H1 (cell line): ENCODE measurements at regions not wholly inside any gene's neighbourhood (a gene's known extent, or its start where the extent isn't known, plus 50 kb on each side); places are given as distances from the start of the nearest gene placed in this dataset.

ENCODE experiments used
- CTCF ChIA-PET: fragments of 300-600 bp; sonication (Branson Sonifier 250); formaldehyde crosslinking; loops from one replicate; lab custom pipeline; 2021; ENCODE audit not compliant: partially characterized antibody; lab: Charles Lee
- POLR2A ChIA-PET: fragments of 300-600 bp; sonication (Branson Sonifier 250); formaldehyde crosslinking; loops from one replicate; lab custom pipeline; 2021; ENCODE audit warnings: inconsistent platforms; ENCODE audit not compliant: partially characterized antibody; lab: Charles Lee
- DNase-seq, 2 experiments: peaks; one replicate each; pipeline versions ENCODE4 v3.0.0 to v3.0.0-alpha.2; 2010 to 2022; ENCODE audit warnings: low spot score in 2 of 2, low read depth in 1 of 2, mixed read lengths in 1 of 2
- FAIRE-seq: peaks from 2 replicates; lab custom pipeline; 2011; peaks lifted over from hg19 to GRCh38; lab: Jason Lieb, UNC
- H2AFZ ChIP-seq: 2 replicates; pipeline ENCODE4 v1.8.1; 2012; ENCODE audit warnings: low read length, inconsistent platforms
- H2AK5ac ChIP-seq: 2 replicates; pipeline ENCODE4 v1.6.1; 2013; ENCODE audit warnings: low read depth, low read length
- H2BK120ac ChIP-seq: replicated peaks from 2 replicates; pipeline ENCODE3; 2013; ENCODE audit warnings: low read depth, low read length, inconsistent platforms
- H2BK12ac ChIP-seq: 2 replicates; pipeline ENCODE4 v1.6.1; 2013; ENCODE audit warnings: low read depth, low read length
- H2BK15ac ChIP-seq: 2 replicates; pipeline ENCODE4 v1.6.1; 2013; ENCODE audit warnings: low read length
- H2BK20ac ChIP-seq: 2 replicates; pipeline ENCODE4 v1.6.1; 2013; ENCODE audit warnings: low read length
- H2BK5ac ChIP-seq: 2 replicates; pipeline ENCODE4 v1.6.1; 2013; ENCODE audit warnings: low read depth, low read length
- H3K14ac ChIP-seq: 2 replicates; pipeline ENCODE4 v1.6.1; 2013; ENCODE audit warnings: inconsistent platforms; ENCODE audit not compliant: insufficient read length
- H3K18ac ChIP-seq: 2 replicates; pipeline ENCODE4 v1.6.1; 2013; ENCODE audit warnings: low read length; ENCODE audit errors: extremely low read depth
- H3K23ac ChIP-seq: 2 replicates; pipeline ENCODE4 v1.6.1; 2013; ENCODE audit warnings: inconsistent platforms; ENCODE audit not compliant: insufficient read length
- H3K23me2 ChIP-seq: 2 replicates; pipeline ENCODE4 v1.6.1; 2013; ENCODE audit warnings: low read depth, low read length
- H3K27ac ChIP-seq: 2 replicates; pipeline ENCODE4 v1.6.1; 2011; ENCODE audit warnings: low read depth, low read length, inconsistent platforms
- H3K27me3 ChIP-seq, 4 experiments: replicated peaks in 1 of 4; 1 replicate in 1 of 4; 2 replicates in 3 of 4; pipeline versions ENCODE4 v1.6.1 to v1.8.1; 2011 to 2013; ENCODE audit warnings: low read length in 3 of 4, mild to moderate bottlenecking in 3 of 4, inconsistent platforms in 2 of 4, mixed read lengths in 2 of 4, moderate library complexity in 1 of 4; ENCODE audit not compliant: control insufficient read depth in 3 of 4, insufficient read depth in 3 of 4; ENCODE audit errors: extremely low read depth in 1 of 4
- H3K36me3 ChIP-seq, 4 experiments: 2 replicates each; pipeline versions ENCODE4 v1.6.1 to v1.8.1; 2011 to 2013; ENCODE audit warnings: mild to moderate bottlenecking in 4 of 4, low read length in 3 of 4, moderate library complexity in 2 of 4, control low read depth in 1 of 4, inconsistent platforms in 1 of 4; ENCODE audit not compliant: insufficient read depth in 4 of 4, control insufficient read depth in 2 of 4
- H3K4ac ChIP-seq: replicated peaks from 2 replicates; pipeline ENCODE3; 2013; ENCODE audit warnings: low read length, low read depth, mixed read lengths, inconsistent platforms; ENCODE audit not compliant: insufficient read length
- H3K4me1 ChIP-seq, 4 experiments: replicated peaks in 1 of 4; 1 replicate in 1 of 4; 2 replicates in 3 of 4; pipeline versions ENCODE4 v1.6.1 to v1.8.1; 2011 to 2013; ENCODE audit warnings: low read length in 3 of 4, inconsistent platforms in 2 of 4, mixed read lengths in 1 of 4; ENCODE audit not compliant: insufficient read depth in 4 of 4, control insufficient read depth in 3 of 4
- H3K4me2 ChIP-seq, 2 experiments: 2 replicates each; pipeline versions ENCODE4 v1.6.1 to v1.8.1; 2011 to 2013; ENCODE audit warnings: low read depth in 2 of 2, low read length in 2 of 2, control low read depth in 1 of 2, inconsistent platforms in 1 of 2, mild to moderate bottlenecking in 1 of 2; ENCODE audit not compliant: insufficient read depth in 1 of 2
- H3K4me3 ChIP-seq, 4 experiments: fragments of 200-600, 300-600 bp in 1 of 4; sonication (generic), shearing (Covaris generic), sonication (Bioruptor Twin) in 1 of 4; 2 replicates each; pipeline versions ENCODE4 v1.5.1 to v1.8.1; 2011 to 2016; ENCODE audit warnings: low read length in 4 of 4, low read depth in 3 of 4, control low read depth in 2 of 4, inconsistent platforms in 2 of 4, mild to moderate bottlenecking in 2 of 4, mixed read lengths in 1 of 4, moderate library complexity in 1 of 4; ENCODE audit not compliant: insufficient read depth in 2 of 4; ENCODE audit errors: extremely low read depth in 1 of 4
- H3K56ac ChIP-seq: replicated peaks from 2 replicates; pipeline ENCODE3; 2013; ENCODE audit warnings: low read depth, mild to moderate bottlenecking, mixed read lengths, low read length, inconsistent platforms; ENCODE audit not compliant: insufficient read length
- H3K79me1 ChIP-seq: 2 replicates; pipeline ENCODE4 v1.6.1; 2013; ENCODE audit warnings: low read depth, low read length, control low read depth
- H3K79me2 ChIP-seq, 2 experiments: 2 replicates each; pipeline versions ENCODE4 v1.6.1 to v1.8.1; 2012 to 2013; ENCODE audit warnings: low read length in 2 of 2, mild to moderate bottlenecking in 2 of 2, inconsistent platforms in 1 of 2; ENCODE audit not compliant: insufficient read depth in 2 of 2, control insufficient read depth in 1 of 2
- H3K9ac ChIP-seq, 4 experiments: replicated peaks in 1 of 4; 1 replicate in 1 of 4; 2 replicates in 3 of 4; pipeline versions ENCODE4 v1.6.1 to v1.8.1; 2011 to 2013; ENCODE audit warnings: low read depth in 3 of 4, low read length in 3 of 4, control low read depth in 2 of 4, mild to moderate bottlenecking in 2 of 4, moderate library complexity in 2 of 4, inconsistent platforms in 1 of 4; ENCODE audit errors: extremely low read depth in 1 of 4
- H3K9me3 ChIP-seq, 2 experiments: 2 replicates each; pipeline versions ENCODE4 v1.6.1 to v1.8.1; 2012 to 2013; ENCODE audit warnings: mild to moderate bottlenecking in 2 of 2, moderate library complexity in 2 of 2, control low read depth in 1 of 2, inconsistent platforms in 1 of 2, low read depth in 1 of 2, low read length in 1 of 2, mixed read lengths in 1 of 2; ENCODE audit not compliant: insufficient read depth in 2 of 2
- H4K20me1 ChIP-seq, 2 experiments: replicated peaks in 1 of 2; 2 replicates each; pipeline versions ENCODE3 to v1.8.1; 2011 to 2013; ENCODE audit warnings: inconsistent platforms in 2 of 2, low read length in 2 of 2, mild to moderate bottlenecking in 1 of 2; ENCODE audit not compliant: insufficient read depth in 2 of 2, control insufficient read depth in 1 of 2
- H4K5ac ChIP-seq: 2 replicates; pipeline ENCODE4 v1.6.1; 2013; ENCODE audit warnings: low read length, low read depth, mixed read lengths, inconsistent platforms; ENCODE audit not compliant: insufficient read length
- H4K8ac ChIP-seq: 2 replicates; pipeline ENCODE4 v1.8.0; 2013; ENCODE audit warnings: mild to moderate bottlenecking, moderate library complexity, low read length, inconsistent platforms; ENCODE audit not compliant: insufficient read depth; ENCODE audit errors: extremely low read depth
- H4K91ac ChIP-seq: replicated peaks from 2 replicates; pipeline ENCODE3; 2013; ENCODE audit warnings: low read length, mixed read lengths, inconsistent platforms; ENCODE audit not compliant: insufficient read length
- BCL11A ChIP-seq, 2 experiments: IDR thresholded peaks; one replicate each; pipeline ENCODE4 v1.6.1; 2011; ENCODE audit warnings: low read depth in 2 of 2, low read length in 2 of 2, mild to moderate bottlenecking in 2 of 2
- E2F6 ChIP-seq: IDR thresholded peaks from 2 replicates; pipeline ENCODE4 v1.6.1; 2012; ENCODE audit warnings: inconsistent platforms
- EGR1 ChIP-seq: IDR thresholded peaks from 2 replicates; pipeline ENCODE4 v1.6.1; 2011; ENCODE audit warnings: low read depth, low read length, borderline replicate concordance
- JUN ChIP-seq: IDR thresholded peaks from 2 replicates; pipeline ENCODE4 v1.6.1; 2011; ENCODE audit warnings: low read depth, mild to moderate bottlenecking, improper control_type of control experiment, low read length
- MAFK ChIP-seq: IDR thresholded peaks from 2 replicates; pipeline ENCODE4 v1.6.1; 2012; ENCODE audit warnings: low read depth, mild to moderate bottlenecking, improper control_type of control experiment, low read length
- SAP30 ChIP-seq: fragments of 300-600 bp; sonication (generic); IDR thresholded peaks from 2 replicates; pipeline ENCODE4 v1.7.1; 2012; ENCODE audit warnings: low read length, moderate library complexity, mild to moderate bottlenecking, inconsistent platforms; ENCODE audit not compliant: insufficient read depth, insufficient replicate concordance
- SIX5 ChIP-seq: IDR thresholded peaks from 2 replicates; pipeline ENCODE4 v1.6.1; 2011; ENCODE audit warnings: mild to moderate bottlenecking, low read depth, low read length
- SP2 ChIP-seq: IDR thresholded peaks from 2 replicates; pipeline ENCODE4 v1.6.1; 2012; ENCODE audit warnings: mild to moderate bottlenecking, low read length, inconsistent platforms
- TBP ChIP-seq: IDR thresholded peaks from 2 replicates; pipeline ENCODE4 v1.6.1; 2011; ENCODE audit warnings: low read depth, low read length, improper control_type of control experiment
- TCF12 ChIP-seq: IDR thresholded peaks from 2 replicates; pipeline ENCODE4 v1.6.1; 2011; ENCODE audit warnings: low read depth, mild to moderate bottlenecking, low read length
- YY1 ChIP-seq: IDR thresholded peaks from 2 replicates; pipeline ENCODE4 v1.6.1; 2011; ENCODE audit warnings: low read depth, mild to moderate bottlenecking, low read length
- WGBS, 2 experiments: shearing (Covaris generic) in 1 of 2; methylation state at CpG; one replicate each; pipeline versions ENCODE4 v1.1.6 to v1.1.7; 2013 to 2015; ENCODE audit warnings: low lambda C conversion rate in 2 of 2, mixed read lengths in 2 of 2, inconsistent platforms in 1 of 2, low coverage in 1 of 2, missing lambda C conversion rate in 1 of 2; ENCODE audit not compliant: insufficient replicate concordance in 2 of 2, insufficient coverage in 1 of 2, insufficient read length in 1 of 2; ENCODE audit errors: extremely low coverage in 1 of 2, missing lambda C conversion rate in 1 of 2; 5-methylcytosine and 5-hydroxymethylcytosine counted together

- Histone ChIP-seq H2BK15ac (no peak overlapping the region), H4K20me1 (no peaks in the 10 kb centered on the region), H4K91ac (no peak overlapping the region), H2BK12ac (no peak overlapping the region), H3K23me2 (no peaks in the 10 kb centered on the region; the same call in 1 of the 2 replicates), H2BK120ac (no peak overlapping the region), H3K36me3 (no peaks in the 10 kb centered on the region)
- WGBS, 2 experiments = 93% methylated on average over 6 of the region's 6 CpGs; no CpG with 5 or more reads in 1 of the 2 experiments
- POLR2A ChIA-PET = no interaction called here
- TF ChIP-seq BCL11A (IDR thresholded peaks at IDR 0.05; ENCODE audit: low read depth in 2 of 2, low read length in 2 of 2) (no peak), YY1 (no peak), SAP30 (no peak), SP2 (no peak), TBP (no peak), SIX5 (no peak), EGR1 (no peak), JUN (no peak), TCF12 (no peak), E2F6 (no peak), MAFK (no peak)
- TF ChIP-seq, all 59 proteins: peak for 0
- H3K9me3 ChIP-seq = peaks cover 17 to 21% of the 10 kb centered on the region in 2 experiments
- H3K9ac ChIP-seq = no peak overlapping the region
- no peak overlapping the region for H3K23ac ChIP-seq
- H3K27me3 ChIP-seq = no peaks in the 10 kb centered on the region
- H3K27ac ChIP-seq = no peak overlapping the region
- FAIRE-seq (no peak), DNase-seq (no peak)
- no peak overlapping the region for H3K14ac ChIP-seq
- H4K5ac ChIP-seq = no peak overlapping the region
- H3K18ac ChIP-seq = no peak overlapping the region
- H2AFZ ChIP-seq = no peak overlapping the region
- H2AK5ac ChIP-seq = no peak overlapping the region
- no peak overlapping the region for H2BK5ac ChIP-seq
- H3K4me2 ChIP-seq = no peak overlapping the region
- H3K4me3 ChIP-seq = no peak overlapping the region
- H3K4me1 ChIP-seq = no peaks in the 10 kb centered on the region
- CTCF ChIA-PET = no interaction called here
- no peak overlapping the region for H3K56ac ChIP-seq
- H4K8ac ChIP-seq = no peak overlapping the region
- no peaks in the 10 kb centered on the region for H3K79me2 ChIP-seq
- no peak overlapping the region for H2BK20ac ChIP-seq
- H3K4ac ChIP-seq = no peak overlapping the region
- H3K79me1 ChIP-seq = no peaks in the 10 kb centered on the region
These were observed 764.9 kb downstream of the LIG4 start for GRCh38 chr13:107450431-107450830.
